Muscle layer of colon (tissue), 2 donors: ENCODE measurements at regions not wholly inside any gene's neighbourhood (a gene's known extent, or its start where the extent isn't known, plus 50 kb on each side); places are given as distances from the start of the nearest gene placed in this dataset.
"Not testable (repeated sequence)": the region's sequence is repeated elsewhere in the genome, so short reads cannot be mapped to it uniquely, and the experiment has no call there.

Experiments used
- H3K27ac ChIP-seq: one replicate; pipeline ENCODE4 v1.7.0; 2013; ENCODE audit warnings: low read depth, mild to moderate bottlenecking, low read length, moderate library complexity
- H3K27me3 ChIP-seq, 2 donors: one replicate each; pipeline ENCODE4 v1.7.0; 2013; ENCODE audit warnings: low read length in 2 of 2, mild to moderate bottlenecking in 2 of 2; ENCODE audit not compliant: insufficient read depth in 2 of 2, control insufficient read depth in 1 of 2
- H3K36me3 ChIP-seq: one replicate; pipeline ENCODE4 v1.7.0; 2013; ENCODE audit warnings: mild to moderate bottlenecking, low read length; ENCODE audit not compliant: insufficient read depth
- H3K4me1 ChIP-seq: one replicate; pipeline ENCODE4 v1.7.0; 2013; ENCODE audit warnings: mild to moderate bottlenecking, low read length; ENCODE audit not compliant: insufficient read depth
- H3K4me3 ChIP-seq, 2 donors: one replicate each; pipeline ENCODE4 v1.7.0; 2013; ENCODE audit warnings: low read length in 2 of 2, low read depth in 1 of 2, mild to moderate bottlenecking in 1 of 2, moderate library complexity in 1 of 2
- H3K9ac ChIP-seq: one replicate; pipeline ENCODE4 v1.7.0; 2013; ENCODE audit warnings: low read length
- H3K9me3 ChIP-seq: one replicate; pipeline ENCODE4 v1.7.0; 2013; ENCODE audit warnings: mild to moderate bottlenecking, low read length
- donor health status: abdominal sarcoma.
- donor health status: Adenocarcinoma of cecum.

DNA sequence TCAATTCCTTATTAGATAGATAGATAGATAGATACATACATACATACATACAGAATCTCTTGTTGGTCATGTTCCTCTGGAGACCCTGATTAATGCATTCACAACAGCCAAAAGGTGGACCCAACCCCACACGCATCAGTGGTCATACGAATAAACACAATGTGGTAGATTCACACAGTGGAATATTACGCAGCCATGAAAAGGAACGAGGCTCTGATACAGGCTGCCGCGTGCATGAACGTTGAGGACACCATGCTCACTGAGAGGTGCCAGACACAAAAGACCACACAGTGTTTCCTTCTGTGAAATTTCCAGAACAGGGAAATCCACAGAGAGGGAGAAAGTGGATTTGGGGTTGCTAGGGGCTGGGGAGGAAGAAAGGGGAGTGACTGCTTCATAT, 136.7 kb downstream of the CRLF2 start:
- H3K27me3 ChIP-seq: no peaks in the 10 kb centered on the region
- H3K4me3 ChIP-seq: no peak overlapping the region
- H3K27ac ChIP-seq: no peak overlapping the region

GRCh38 chrX:1075156-1075555, 137.3 kb downstream of the CRLF2 start:
- H3K36me3 ChIP-seq: no peaks in the 10 kb centered on the region

More for the DNA sequence above, 136.7 kb downstream of the CRLF2 start:
- Histone ChIP-seq H3K9me3 (peaks cover 8% of the 10 kb centered on the region), H3K9ac (no peak overlapping the region), H3K36me3 (no peaks in the 10 kb centered on the region), H3K4me1 (no peaks in the 10 kb centered on the region)

DNA sequence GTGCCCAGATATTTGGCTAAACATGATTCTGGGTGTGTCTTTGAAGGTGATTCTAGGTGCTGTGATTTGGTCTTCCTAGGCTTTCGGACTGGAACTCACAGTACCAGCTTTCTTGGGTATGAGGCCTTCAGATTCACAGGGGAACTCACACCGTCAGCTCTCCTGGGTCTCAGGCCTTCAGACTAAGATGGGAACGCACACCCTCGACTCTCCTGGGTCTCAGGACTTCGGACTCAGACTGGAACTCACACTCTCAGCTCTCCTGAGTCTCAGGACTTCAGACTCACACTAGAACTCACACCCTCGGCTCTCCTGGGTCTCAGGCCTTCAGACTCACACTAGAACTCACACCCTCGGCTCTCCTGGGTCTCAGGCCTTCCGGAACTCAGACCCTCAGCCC, 137.7 kb downstream of the CRLF2 start:
- H3K9ac ChIP-seq: no peak overlapping the region
- H3K36me3 ChIP-seq: no peaks in the 10 kb centered on the region
- peaks cover 8% of the 10 kb centered on the region for H3K9me3 ChIP-seq
- H3K4me3 ChIP-seq: no peak overlapping the region
- H3K27ac ChIP-seq: no peak overlapping the region
- no peaks in the 10 kb centered on the region for H3K27me3 ChIP-seq
- no peaks in the 10 kb centered on the region for H3K4me1 ChIP-seq

More at GRCh38 chrX:1075156-1075555, 137.3 kb downstream of the CRLF2 start:
- H3K27me3 ChIP-seq: no peaks in the 10 kb centered on the region
- H3K4me3 ChIP-seq: no peak overlapping the region
- peaks cover 8% of the 10 kb centered on the region for H3K9me3 ChIP-seq
- no peak overlapping the region for H3K9ac ChIP-seq
- H3K4me1 ChIP-seq: no peaks in the 10 kb centered on the region
- no peak overlapping the region for H3K27ac ChIP-seq

- H3K4me3 ChIP-seq: no peak overlapping the region
- no peaks in the 10 kb centered on the region for H3K27me3 ChIP-seq
- peaks cover 8% of the 10 kb centered on the region for H3K9me3 ChIP-seq
- H3K27ac ChIP-seq: no peak overlapping the region
- no peaks in the 10 kb centered on the region for H3K4me1 ChIP-seq
- H3K9ac ChIP-seq: no peak overlapping the region
- no peaks in the 10 kb centered on the region for H3K36me3 ChIP-seq
These were observed 138.3 kb downstream of the CRLF2 start for GRCh38 chrX:1074172-1074571.

GRCh38 chrX:1072637-1073377, 139.6 kb downstream of the CRLF2 start:
- Histone ChIP-seq H3K9ac (no peak overlapping the region), H3K27ac (no peak overlapping the region), H3K27me3 (no peaks in the 10 kb centered on the region), H3K9me3 (peaks cover 8% of the 10 kb centered on the region), H3K4me1 (no peaks in the 10 kb centered on the region), H3K4me3 (no peak overlapping the region), H3K36me3 (no peaks in the 10 kb centered on the region)

DNA sequence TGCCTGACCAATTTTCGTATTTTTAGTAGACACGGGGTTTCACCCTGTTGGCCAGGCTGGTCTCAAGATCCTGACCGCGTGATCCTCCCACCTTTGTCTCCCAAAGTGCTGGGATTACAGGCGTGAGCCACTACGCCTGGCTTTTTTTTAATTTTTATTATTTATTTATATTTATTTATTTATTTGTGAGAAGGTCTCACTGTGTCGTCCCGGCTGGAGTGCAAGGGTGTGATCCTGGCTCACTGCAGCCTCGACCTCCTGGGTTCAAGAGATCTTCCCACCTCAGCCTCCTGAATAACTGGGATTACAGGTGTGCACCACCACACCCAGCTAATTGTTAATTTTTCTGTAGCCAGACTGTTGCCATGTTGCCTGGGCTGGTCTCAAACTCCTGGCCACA, 141.1 kb downstream of the CRLF2 start:
- Histone ChIP-seq H3K9ac (no peak overlapping the region), H3K4me3 (no peak overlapping the region), H3K36me3 (no peaks in the 10 kb centered on the region), H3K4me1 (no peaks in the 10 kb centered on the region), H3K27me3 (no peaks in the 10 kb centered on the region), H3K27ac (no peak overlapping the region), H3K9me3 (peaks cover 8% of the 10 kb centered on the region)

DNA sequence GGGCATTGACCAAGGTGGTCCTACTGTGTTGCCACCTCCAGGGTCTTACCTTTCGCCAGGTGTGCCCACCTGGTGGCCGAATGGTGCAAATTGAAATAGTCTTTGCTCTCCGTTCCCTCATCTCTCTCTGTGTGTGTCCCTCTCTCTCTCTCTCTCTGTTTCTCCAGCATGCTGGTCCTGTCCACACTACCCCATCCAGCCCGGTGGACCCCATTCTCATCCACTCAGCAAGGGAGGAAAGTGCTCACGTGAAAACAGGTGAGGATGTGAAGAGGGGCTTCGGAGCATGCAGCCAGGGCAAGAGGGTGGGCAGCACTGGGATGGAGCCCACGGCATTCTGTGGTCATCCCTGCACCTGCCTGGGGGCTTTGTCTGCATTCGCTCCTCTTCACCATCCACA, 150.1 kb downstream of the CRLF2 start:
- Histone ChIP-seq H3K27me3 (no peaks in the 10 kb centered on the region), H3K36me3 (no peaks in the 10 kb centered on the region), H3K4me3 (no peak overlapping the region), H3K27ac (no peak overlapping the region), H3K9ac (no peak overlapping the region), H3K9me3 (no peaks in the 10 kb centered on the region), H3K4me1 (no peaks in the 10 kb centered on the region)

GRCh38 chrX:1060562-1060960, 151.9 kb downstream of the CRLF2 start:
- Histone ChIP-seq H3K9ac (no peak overlapping the region), H3K9me3 (no peaks in the 10 kb centered on the region), H3K27ac (no peak overlapping the region), H3K4me3 (no peak overlapping the region), H3K36me3 (no peaks in the 10 kb centered on the region), H3K4me1 (no peaks in the 10 kb centered on the region), H3K27me3 (no peaks in the 10 kb centered on the region)

DNA sequence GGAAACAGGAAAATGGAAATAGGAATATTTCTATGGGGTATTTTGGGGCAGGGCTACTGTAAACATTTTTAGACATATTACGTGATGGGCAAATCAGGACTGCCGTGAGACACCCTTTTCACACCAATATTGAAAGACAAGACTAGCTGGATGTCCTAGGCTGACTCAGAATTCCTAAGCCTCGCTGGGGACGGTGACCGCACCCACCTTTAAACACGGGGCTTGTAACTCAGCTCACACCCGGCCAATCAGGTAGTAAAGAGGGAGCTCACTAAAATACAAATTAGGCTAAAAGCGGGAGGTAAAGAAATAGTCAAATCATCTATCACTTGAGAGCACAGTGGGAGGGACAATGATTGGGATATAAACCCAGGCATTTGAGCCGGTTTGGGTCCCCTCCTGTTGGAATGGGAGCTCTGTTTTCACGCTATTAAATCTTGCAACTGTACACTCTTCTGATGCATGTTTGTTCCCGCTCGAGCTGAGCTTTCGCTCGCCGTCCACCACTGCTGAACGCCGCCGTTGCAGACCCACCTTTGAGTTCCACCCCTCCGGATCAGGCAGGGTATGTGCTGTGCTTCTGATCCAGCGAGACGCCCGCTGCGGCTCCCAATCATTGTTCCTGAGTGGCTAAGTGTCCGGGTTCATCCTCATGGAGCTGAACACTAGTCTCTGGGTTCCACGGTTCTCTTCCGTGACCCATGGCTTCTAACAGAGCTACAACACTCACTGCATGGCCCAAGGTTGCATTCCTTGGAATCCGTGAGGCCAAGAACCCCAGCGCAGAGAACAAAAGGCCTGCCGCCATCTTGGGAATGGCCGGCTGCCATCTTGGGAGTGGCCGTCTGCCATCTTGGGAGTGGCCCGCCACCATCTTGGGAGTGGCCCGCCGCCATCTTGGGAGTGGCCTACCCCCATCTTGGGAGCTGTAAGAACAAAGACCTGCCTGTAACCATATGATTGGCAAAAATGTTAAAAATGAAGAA, 152.6 kb downstream of the CRLF2 start:
- Histone ChIP-seq H3K4me3 (no peak overlapping the region), H3K9me3 (no peaks in the 10 kb centered on the region), H3K27me3 (no peaks in the 10 kb centered on the region), H3K36me3 (no peaks in the 10 kb centered on the region), H3K4me1 (no peaks in the 10 kb centered on the region), H3K27ac (no peak overlapping the region), H3K9ac (no peak overlapping the region)

GRCh38 chrX:1053600-1053999, 158.8 kb downstream of the CRLF2 start:
- not testable (repeated sequence) for H3K27me3 ChIP-seq, H3K4me3 ChIP-seq, H3K9me3 ChIP-seq, H3K4me1 ChIP-seq, H3K9ac ChIP-seq, H3K27ac ChIP-seq, H3K36me3 ChIP-seq

DNA sequence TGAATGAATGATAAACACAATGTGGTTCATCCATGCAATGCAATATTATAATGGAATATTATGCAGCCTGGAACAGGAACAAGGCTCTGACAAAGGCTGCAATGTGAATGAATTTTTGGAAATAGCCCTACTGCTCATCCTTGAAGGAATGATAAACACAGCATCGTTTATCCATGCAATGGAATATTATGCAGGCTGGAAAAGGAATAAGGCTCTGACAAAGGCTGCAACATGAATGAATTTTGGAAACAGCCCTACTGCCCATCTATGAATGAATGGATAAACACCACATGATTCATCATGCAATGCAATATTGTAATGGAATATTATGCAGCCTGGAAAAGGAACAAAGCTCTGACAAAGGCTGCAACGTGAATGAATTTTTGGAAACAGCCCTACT, 159.4 kb downstream of the CRLF2 start:
- no peaks in the 10 kb centered on the region for H3K36me3 ChIP-seq
- no peak overlapping the region for H3K27ac ChIP-seq
- H3K4me1 ChIP-seq: no peaks in the 10 kb centered on the region
- no peaks in the 10 kb centered on the region for H3K27me3 ChIP-seq
- no peak overlapping the region for H3K9ac ChIP-seq
- no peak overlapping the region for H3K4me3 ChIP-seq
- H3K9me3 ChIP-seq: peaks cover 7% of the 10 kb centered on the region
